PFSK-1 (cell line): ENCODE measurements at regions not wholly inside any gene's neighbourhood (a gene's known extent, or its start where the extent isn't known, plus 50 kb on each side); places are given as distances from the start of the nearest gene placed in this dataset.

Experiments
- POLR2AphosphoS5 ChIP-seq: IDR thresholded peaks from 2 replicates; pipeline ENCODE4 v1.6.1; 2012; ENCODE audit warnings: low read depth, mild to moderate bottlenecking, control low read depth, low read length, moderate library complexity
- REST ChIP-seq, 2 experiments: IDR thresholded peaks; 2 replicates each; pipeline versions ENCODE4 v1.6.1 to v1.8.0; 2011 to 2012; ENCODE audit warnings: low read depth in 2 of 2, low read length in 2 of 2, control low read depth in 1 of 2, inconsistent platforms in 1 of 2, mild to moderate bottlenecking in 1 of 2, moderate library complexity in 1 of 2; ENCODE audit not compliant: insufficient read depth in 1 of 2
- SIN3A ChIP-seq: IDR thresholded peaks from 2 replicates; pipeline ENCODE4 v1.6.1; 2012; ENCODE audit warnings: mild to moderate bottlenecking, low read length, moderate library complexity, borderline replicate concordance; ENCODE audit not compliant: insufficient read depth
- TAF1 ChIP-seq: IDR thresholded peaks from 2 replicates; pipeline ENCODE4 v1.6.1; 2012; ENCODE audit warnings: low read length, control low read depth, borderline replicate concordance; ENCODE audit not compliant: insufficient read depth

- TF ChIP-seq REST (IDR thresholded peaks at IDR 0.05; ENCODE audit: insufficient read depth in 1 of 2, low read depth in 2 of 2, low read length in 2 of 2) (no peak), POLR2AphosphoS5 (no peak), SIN3A (no peak), TAF1 (no peak)
These were observed 1406.1 kb downstream of the LRFN5 start for GRCh38 chr14:43012817-43013216.
